HG03354 (cell line): ENCODE measurements at regions not wholly inside any gene's neighbourhood (a gene's known extent, or its start where the extent isn't known, plus 50 kb on each side); places are given as distances from the start of the nearest gene placed in this dataset.
"Not testable (repeated sequence)": the region's sequence is repeated elsewhere in the genome, so short reads cannot be mapped to it uniquely, and the experiment has no call there.

Experiments used
- ATAC-seq: cut with Tn5 transposase; IDR thresholded peaks from one replicate; pipeline ENCODE4 v1.9.1; 2021; ENCODE audit warnings: mild to moderate bottlenecking; ENCODE audit not compliant: unreplicated experiment, poor library complexity, severe bottlenecking

GRCh38 chrX:75873993-75874392 is 88.9 kb upstream of the MAGEE2 start:
- no peak for ATAC-seq

- no peak for ATAC-seq
These were observed 98.4 kb upstream of the MAGEE2 start for GRCh38 chrX:75883446-75883845.

- no peak for ATAC-seq
These were observed 102.8 kb upstream of the MAGEE2 start for GRCh38 chrX:75887833-75888232.

GRCh38 chrX:75892749-75893148 is 107.7 kb upstream of the MAGEE2 start:
- no peak for ATAC-seq

- ATAC-seq, result no peak
These were observed 108.2 kb upstream of the MAGEE2 start for GRCh38 chrX:75893281-75893680.

- no peak for ATAC-seq
These were observed 126.7 kb upstream of the MAGEE2 start for GRCh38 chrX:75911716-75912115.

- ATAC-seq, result no peak
These were observed 172.1 kb upstream of the MAGEE2 start for GRCh38 chrX:75957107-75957610.

- ATAC-seq, result not testable (repeated sequence)
These were observed 176.3 kb upstream of the MAGEE2 start for GRCh38 chrX:75961321-75961720.

GRCh38 chrX:75963774-75964173 is 178.7 kb upstream of the MAGEE2 start:
- no peak for ATAC-seq

- ATAC-seq, result no peak
These were observed 183.2 kb upstream of the MAGEE2 start for GRCh38 chrX:75968293-75968692.

GRCh38 chrX:75986976-75987375 is 185.9 kb upstream of the PBDC1 start:
- ATAC-seq, result no peak

- ATAC-seq, result peak; percentile 77
These were observed 182.9 kb upstream of the PBDC1 start for GRCh38 chrX:75989806-75990590.

- ATAC-seq, result no peak
These were observed 175.2 kb upstream of the PBDC1 start for GRCh38 chrX:75997692-75998091.

- no peak for ATAC-seq
These were observed 158.5 kb upstream of the PBDC1 start for GRCh38 chrX:76014321-76014720.

GRCh38 chrX:76026292-76026691 is 146.6 kb upstream of the PBDC1 start:
- ATAC-seq, result no peak

- no peak for ATAC-seq
These were observed 146.1 kb upstream of the PBDC1 start for GRCh38 chrX:76026751-76027150.

GRCh38 chrX:76029385-76029784 is 143.5 kb upstream of the PBDC1 start:
- no peak for ATAC-seq

- ATAC-seq, result no peak
These were observed 108.0 kb upstream of the PBDC1 start for GRCh38 chrX:76064825-76065224.

- no peak for ATAC-seq
These were observed 96.7 kb upstream of the PBDC1 start for GRCh38 chrX:76076124-76076523.

- ATAC-seq, result no peak
These were observed 63.2 kb upstream of the PBDC1 start for GRCh38 chrX:76109654-76110053.
